T-helper 1 cell treated with Interleukin-12 subunit alpha and Interleukin-12 subunit beta and Interleukin-4 antibody, amounts not matched to agents 30 μg/mL and 1 μg/mL, for 36 hours (primary cell): ENCODE measurements at regions not wholly inside any gene's neighbourhood (a gene's known extent, or its start where the extent isn't known, plus 50 kb on each side); places are given as distances from the start of the nearest gene placed in this dataset.
"Not testable (repeated sequence)": the region's sequence is repeated elsewhere in the genome, so short reads cannot be mapped to it uniquely, and the experiment has no call there.

Source experiments
- H3K27ac Mint-ChIP-seq: one replicate; pipeline ENCODE4 v1.8.0; 2021; ENCODE audit warnings: mild to moderate bottlenecking, mixed read lengths
- H3K27me3 Mint-ChIP-seq: one replicate; pipeline ENCODE4 v1.8.0; 2021; ENCODE audit warnings: low read depth, mixed read lengths
- H3K36me3 Mint-ChIP-seq: one replicate; pipeline ENCODE4 v1.8.0; 2021; ENCODE audit warnings: low read depth, mixed read lengths
- H3K4me1 Mint-ChIP-seq: one replicate; pipeline ENCODE4 v1.8.0; 2021; ENCODE audit warnings: low read depth, mixed read lengths
- H3K4me3 Mint-ChIP-seq: one replicate; pipeline ENCODE4 v1.8.0; 2021; ENCODE audit warnings: mild to moderate bottlenecking, moderate library complexity, mixed read lengths
- H3K9me3 Mint-ChIP-seq: one replicate; pipeline ENCODE4 v1.8.0; 2021; ENCODE audit warnings: mixed read lengths

- no peak overlapping the region for H3K27ac Mint-ChIP-seq
- no peak overlapping the region for H3K4me3 Mint-ChIP-seq
- H3K36me3 Mint-ChIP-seq: peaks cover 8% of the 10 kb centered on the region
- no peaks in the 10 kb centered on the region for H3K27me3 Mint-ChIP-seq
- peaks cover 6% of the 10 kb centered on the region for H3K9me3 Mint-ChIP-seq
- peaks cover 17% of the 10 kb centered on the region for H3K4me1 Mint-ChIP-seq
Measured at GRCh38 chr12:47323802-47324201, 244.0 kb upstream of the AMIGO2 start.

DNA sequence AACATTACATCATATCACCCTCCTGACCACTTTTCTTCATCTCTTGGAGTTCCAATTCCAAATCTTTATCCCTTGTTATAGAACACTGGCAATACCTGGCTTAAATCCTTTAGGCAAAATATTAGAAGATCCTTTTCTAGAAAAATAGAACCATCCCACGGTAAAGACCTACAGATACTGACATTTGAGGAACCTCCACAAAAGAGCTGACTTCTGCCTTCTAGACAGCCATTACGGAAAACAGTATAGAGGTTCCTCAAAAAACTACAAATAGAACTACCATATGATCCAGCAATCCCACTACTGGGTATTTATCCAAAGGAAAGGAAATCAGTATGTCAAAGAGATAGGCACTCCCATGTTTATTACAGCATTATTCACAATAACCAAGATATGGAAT is 241.7 kb upstream of the AMIGO2 start:
- Mint-ChIP-seq H3K36me3 (peaks cover 9% of the 10 kb centered on the region), H3K9me3 (peaks cover 5% of the 10 kb centered on the region), H3K4me3 (no peak overlapping the region), H3K27me3 (no peaks in the 10 kb centered on the region), H3K27ac (no peak overlapping the region), H3K4me1 (peaks cover 21% of the 10 kb centered on the region)

DNA sequence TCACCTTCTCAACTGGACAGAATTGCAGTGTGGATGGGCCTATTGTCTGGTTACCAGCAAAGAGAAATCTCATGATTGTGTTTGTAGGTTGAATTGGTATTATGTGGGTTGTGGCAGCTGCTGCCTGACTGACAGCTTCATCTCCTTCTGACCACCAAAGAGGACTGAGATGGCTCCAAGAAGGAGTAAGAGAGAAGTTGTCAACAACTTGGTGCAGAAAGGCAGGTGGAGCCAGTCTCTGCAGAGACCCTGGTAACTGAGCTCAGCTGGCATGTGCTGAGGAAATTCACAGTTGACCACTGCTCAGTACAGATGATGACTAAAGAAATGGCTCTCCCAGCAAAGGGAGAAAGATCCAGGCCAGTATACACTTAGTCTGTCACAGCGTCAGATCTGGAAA is 240.0 kb upstream of the AMIGO2 start:
- peaks cover 5% of the 10 kb centered on the region for H3K9me3 Mint-ChIP-seq
- H3K36me3 Mint-ChIP-seq: peaks cover 9% of the 10 kb centered on the region
- H3K4me1 Mint-ChIP-seq: peaks cover 26% of the 10 kb centered on the region

GRCh38 chr12:47318963-47319362 is 239.2 kb upstream of the AMIGO2 start:
- no peaks in the 10 kb centered on the region for H3K27me3 Mint-ChIP-seq
- peaks cover 9% of the 10 kb centered on the region for H3K36me3 Mint-ChIP-seq
- H3K27ac Mint-ChIP-seq: peak overlapping the region; percentile 57
- peaks cover 31% of the 10 kb centered on the region for H3K4me1 Mint-ChIP-seq
- peaks cover 5% of the 10 kb centered on the region for H3K9me3 Mint-ChIP-seq
- no peak overlapping the region for H3K4me3 Mint-ChIP-seq

More for the DNA sequence above, 240.0 kb upstream of the AMIGO2 start:
- Mint-ChIP-seq H3K27ac (peak overlapping the region; percentile 57), H3K4me3 (no peak overlapping the region), H3K27me3 (no peaks in the 10 kb centered on the region)

DNA sequence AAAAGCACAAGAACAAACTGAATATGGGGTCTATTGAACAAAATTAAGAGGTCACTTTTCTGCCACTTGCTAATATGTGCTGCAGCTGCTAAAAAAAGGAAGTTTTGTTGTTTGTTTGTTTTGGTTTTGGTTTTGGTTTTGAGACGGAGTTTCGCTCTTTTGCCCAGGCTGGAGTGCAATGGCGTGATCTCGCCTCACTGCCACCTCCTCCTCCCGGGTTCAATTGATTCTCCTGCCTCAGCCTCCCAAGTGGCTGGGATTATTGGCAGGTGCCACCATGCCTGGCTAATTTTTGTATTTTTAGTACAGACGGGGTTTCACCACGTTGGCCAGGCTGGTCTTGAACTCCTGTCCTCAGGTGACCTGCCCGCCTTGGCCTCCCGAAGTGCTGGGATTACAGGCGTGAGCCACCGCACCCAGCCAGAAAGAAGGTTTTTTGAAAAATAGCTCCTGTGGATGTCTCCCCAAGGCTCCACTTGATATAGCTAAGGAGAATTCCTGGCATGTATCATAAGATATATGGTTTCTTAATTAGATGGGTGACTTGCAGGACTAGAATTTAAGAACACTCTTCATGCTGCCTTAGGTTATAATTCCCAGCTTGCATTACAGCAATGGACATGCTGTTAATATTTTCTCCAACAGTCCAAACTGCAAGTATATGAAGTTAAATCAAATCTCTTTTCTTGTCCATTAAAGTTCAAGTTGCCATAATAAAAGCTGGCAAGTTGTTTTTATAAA is 237.6 kb upstream of the AMIGO2 start:
- H3K27ac Mint-ChIP-seq: peak overlapping the region; percentile 50
- peaks cover 9% of the 10 kb centered on the region for H3K36me3 Mint-ChIP-seq
- peaks cover 5% of the 10 kb centered on the region for H3K9me3 Mint-ChIP-seq
- H3K4me1 Mint-ChIP-seq: peaks cover 34% of the 10 kb centered on the region
- peak overlapping the region; percentile 9 for H3K4me3 Mint-ChIP-seq
- H3K27me3 Mint-ChIP-seq: no peaks in the 10 kb centered on the region

DNA sequence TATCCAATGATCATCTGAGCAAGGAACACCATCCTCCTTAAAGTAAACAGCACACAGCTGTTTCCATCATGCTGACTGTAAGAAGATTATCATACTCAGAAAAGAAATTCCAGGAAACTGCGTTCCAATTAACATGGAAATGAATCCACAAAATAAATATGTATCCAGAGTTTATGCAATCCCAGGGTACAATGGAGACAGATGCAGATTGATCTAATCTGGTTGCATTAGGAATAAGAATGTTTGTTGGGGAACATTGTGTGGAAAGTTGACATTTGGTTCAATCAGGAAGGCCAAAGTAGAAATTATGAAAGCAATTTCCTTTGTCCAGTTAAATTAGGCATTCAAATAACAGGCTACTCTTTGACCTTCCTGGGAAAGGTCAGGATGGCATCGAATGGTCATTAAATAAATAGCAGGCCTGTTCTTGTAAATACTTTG is 236.9 kb upstream of the AMIGO2 start:
- no peak overlapping the region for H3K27ac Mint-ChIP-seq
- H3K9me3 Mint-ChIP-seq: peaks cover 5% of the 10 kb centered on the region
- peaks cover 34% of the 10 kb centered on the region for H3K4me1 Mint-ChIP-seq
- peaks cover 9% of the 10 kb centered on the region for H3K36me3 Mint-ChIP-seq
- H3K4me3 Mint-ChIP-seq: no peak overlapping the region
- no peaks in the 10 kb centered on the region for H3K27me3 Mint-ChIP-seq

GRCh38 chr12:47314996-47315395 is 235.2 kb upstream of the AMIGO2 start:
- H3K36me3 Mint-ChIP-seq: peaks cover 9% of the 10 kb centered on the region
- no peak overlapping the region for H3K27ac Mint-ChIP-seq
- H3K27me3 Mint-ChIP-seq: no peaks in the 10 kb centered on the region
- H3K9me3 Mint-ChIP-seq: peaks cover 5% of the 10 kb centered on the region
- peaks cover 35% of the 10 kb centered on the region for H3K4me1 Mint-ChIP-seq
- H3K4me3 Mint-ChIP-seq: no peak overlapping the region

- peaks cover 1% of the 10 kb centered on the region for H3K36me3 Mint-ChIP-seq
- no peak overlapping the region for H3K4me3 Mint-ChIP-seq
- no peaks in the 10 kb centered on the region for H3K9me3 Mint-ChIP-seq
- H3K27me3 Mint-ChIP-seq: no peaks in the 10 kb centered on the region
- peaks cover 31% of the 10 kb centered on the region for H3K4me1 Mint-ChIP-seq
- no peak overlapping the region for H3K27ac Mint-ChIP-seq
Measured at GRCh38 chr12:47312808-47313426, 233.2 kb upstream of the AMIGO2 start.

DNA sequence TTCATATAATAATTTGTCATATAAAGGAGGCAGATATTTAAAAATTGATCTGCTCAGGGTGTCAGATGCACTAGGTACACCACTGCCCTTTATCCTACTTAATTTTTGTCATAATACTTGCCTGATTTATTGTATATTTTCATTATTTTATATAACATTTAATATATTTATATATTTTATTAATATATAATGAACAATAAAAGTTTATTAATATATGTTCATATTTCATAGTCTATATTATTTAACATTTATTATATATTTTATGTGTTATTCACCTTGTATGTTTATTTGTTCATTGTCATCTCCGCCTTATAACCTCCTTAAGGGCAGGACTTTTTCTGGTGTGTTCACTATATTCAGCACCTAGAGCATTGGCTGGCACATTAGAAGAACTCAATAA is 232.4 kb upstream of the AMIGO2 start:
- Mint-ChIP-seq H3K9me3 (no peaks in the 10 kb centered on the region), H3K36me3 (peaks cover 1% of the 10 kb centered on the region), H3K4me1 (peaks cover 36% of the 10 kb centered on the region), H3K27me3 (no peaks in the 10 kb centered on the region), H3K4me3 (no peak overlapping the region), H3K27ac (no peak overlapping the region)

DNA sequence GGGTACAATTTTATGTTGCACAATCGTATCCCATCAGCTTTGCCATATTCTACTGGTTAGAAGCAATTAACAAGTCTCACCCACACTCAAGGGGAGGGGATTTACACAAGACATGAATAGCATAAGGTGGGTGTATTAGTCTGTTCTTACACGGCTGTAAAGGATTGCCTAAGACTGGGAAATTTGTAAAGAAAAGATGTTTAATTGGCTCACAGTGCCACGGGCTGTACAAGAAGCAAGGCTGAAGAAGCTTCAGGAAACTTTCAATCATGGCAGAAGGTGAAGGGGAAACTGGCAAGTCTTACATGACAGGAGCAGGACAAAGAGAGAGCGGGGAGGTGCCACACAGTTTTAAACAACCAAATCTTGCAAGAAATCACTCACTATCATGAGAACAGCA is 231.8 kb upstream of the AMIGO2 start:
- peaks cover 36% of the 10 kb centered on the region for H3K4me1 Mint-ChIP-seq
- no peak overlapping the region for H3K4me3 Mint-ChIP-seq
- no peak overlapping the region for H3K27ac Mint-ChIP-seq

DNA sequence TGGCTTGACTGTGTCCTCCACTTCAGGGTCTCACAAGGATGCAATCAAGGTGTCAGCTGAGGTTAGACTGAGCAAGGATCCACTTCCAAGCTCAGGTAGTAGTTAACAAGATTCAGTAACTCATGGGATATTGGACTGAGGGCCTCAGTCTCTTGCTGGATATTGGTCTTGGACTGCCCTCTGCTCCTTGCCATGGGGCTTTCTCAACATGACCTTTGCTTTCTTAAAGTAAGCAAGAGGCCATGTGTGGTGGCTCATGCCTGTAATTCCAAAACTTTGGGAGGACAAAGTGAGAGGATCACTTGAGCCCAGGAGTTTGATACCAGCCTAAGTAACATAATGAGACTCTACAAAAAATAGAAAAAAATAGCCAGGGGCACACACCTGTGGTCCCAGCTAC is 231.3 kb upstream of the AMIGO2 start:
- H3K36me3 Mint-ChIP-seq: no peaks in the 10 kb centered on the region
- H3K27ac Mint-ChIP-seq: no peak overlapping the region

More for the DNA sequence above, 231.8 kb upstream of the AMIGO2 start:
- Mint-ChIP-seq H3K27me3 (no peaks in the 10 kb centered on the region), H3K9me3 (peaks cover 5% of the 10 kb centered on the region), H3K36me3 (peaks cover under 1% of the 10 kb centered on the region)

GRCh38 chr12:47308672-47309071 is 228.9 kb upstream of the AMIGO2 start:
- H3K4me3 Mint-ChIP-seq: no peak overlapping the region
- no peaks in the 10 kb centered on the region for H3K36me3 Mint-ChIP-seq
- no peaks in the 10 kb centered on the region for H3K27me3 Mint-ChIP-seq
- peaks cover 8% of the 10 kb centered on the region for H3K9me3 Mint-ChIP-seq
- peaks cover 25% of the 10 kb centered on the region for H3K4me1 Mint-ChIP-seq
- H3K27ac Mint-ChIP-seq: no peak overlapping the region

More for the DNA sequence above, 231.3 kb upstream of the AMIGO2 start:
- H3K9me3 Mint-ChIP-seq: peaks cover 8% of the 10 kb centered on the region
- no peaks in the 10 kb centered on the region for H3K27me3 Mint-ChIP-seq
- peaks cover 33% of the 10 kb centered on the region for H3K4me1 Mint-ChIP-seq
- no peak overlapping the region for H3K4me3 Mint-ChIP-seq

GRCh38 chr12:47307680-47308399 is 228.1 kb upstream of the AMIGO2 start:
- Mint-ChIP-seq H3K4me3 (peak overlapping the region; percentile 85), H3K4me1 (peaks cover 25% of the 10 kb centered on the region), H3K36me3 (no peaks in the 10 kb centered on the region), H3K9me3 (peaks cover 8% of the 10 kb centered on the region), H3K27ac (peak overlapping the region; percentile 86), H3K27me3 (no peaks in the 10 kb centered on the region)

DNA sequence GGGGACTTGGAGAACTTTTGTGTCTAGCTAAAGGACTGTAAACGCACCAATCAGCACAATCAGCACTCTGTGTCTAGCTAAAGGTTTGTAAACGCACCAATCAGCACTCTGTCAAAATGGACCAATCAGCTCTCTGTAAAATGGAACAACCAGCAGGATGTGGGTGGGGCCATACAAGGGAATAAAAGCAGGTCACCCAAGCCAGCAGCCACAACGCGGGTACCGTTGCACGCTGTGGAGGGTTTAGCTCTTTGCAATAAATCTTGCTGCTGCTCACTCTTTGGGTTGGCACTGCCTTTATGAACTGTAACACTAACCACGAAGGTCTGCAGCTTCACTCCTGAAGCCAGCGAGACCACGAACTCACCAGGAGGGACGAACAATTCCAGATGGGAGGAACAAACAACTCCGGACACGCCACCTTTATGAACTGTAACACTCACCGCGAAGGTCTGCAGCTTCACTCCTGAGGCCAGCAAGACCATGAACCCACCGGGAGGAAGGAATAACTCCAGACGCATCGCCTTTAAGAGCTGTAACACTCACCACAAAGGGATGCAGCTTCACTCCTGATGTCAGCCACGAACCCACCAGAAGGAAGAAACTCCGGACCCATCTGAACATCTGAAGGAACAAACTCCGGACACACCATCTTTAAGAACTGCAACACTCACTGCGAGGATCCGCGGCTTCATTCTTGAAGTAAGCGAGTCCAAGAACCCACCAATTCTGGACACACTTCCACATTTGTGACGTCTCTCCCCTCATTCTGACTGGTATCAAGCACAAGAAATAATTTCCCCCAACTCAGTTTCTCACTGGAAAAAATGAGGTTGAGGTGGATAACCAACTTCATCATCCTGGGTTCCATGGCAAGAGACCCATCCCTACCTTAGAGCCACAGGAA is 227.3 kb upstream of the AMIGO2 start:
- peaks cover 25% of the 10 kb centered on the region for H3K4me1 Mint-ChIP-seq
- H3K4me3 Mint-ChIP-seq: peak overlapping the region; percentile 85
- H3K36me3 Mint-ChIP-seq, H3K9me3 Mint-ChIP-seq, H3K27me3 Mint-ChIP-seq: not testable (repeated sequence)
- H3K27ac Mint-ChIP-seq: peak overlapping the region; percentile 86
